Keratinocyte (primary cell): ENCODE measurements at regions not wholly inside any gene's neighbourhood (a gene's known extent, or its start where the extent isn't known, plus 50 kb on each side); places are given as distances from the start of the nearest gene placed in this dataset.

ENCODE experiments used
- EZH2 ChIP-seq: IDR thresholded peaks from one replicate; pipeline ENCODE4 v1.6.1; 2012; ENCODE audit warnings: inconsistent platforms, mild to moderate bottlenecking, low read length, moderate library complexity
- TF ChIP-seq, protein P1 (sequence below), 3 experiments: IDR thresholded peaks in 1 of 3; conservative IDR thresholded peaks in 1 of 3; optimal IDR thresholded peaks in 1 of 3; 2 replicates in 2 of 3; 3 replicates in 1 of 3; pipeline versions ENCODE3 to v1.5.1; 2011; ENCODE audit warnings: low read length in 3 of 3, mild to moderate bottlenecking in 3 of 3, moderate library complexity in 2 of 3, control low read depth in 1 of 3, inconsistent platforms in 1 of 3; ENCODE audit not compliant: insufficient read depth in 2 of 3; ENCODE audit errors: extremely low read depth in 1 of 3

DNA sequence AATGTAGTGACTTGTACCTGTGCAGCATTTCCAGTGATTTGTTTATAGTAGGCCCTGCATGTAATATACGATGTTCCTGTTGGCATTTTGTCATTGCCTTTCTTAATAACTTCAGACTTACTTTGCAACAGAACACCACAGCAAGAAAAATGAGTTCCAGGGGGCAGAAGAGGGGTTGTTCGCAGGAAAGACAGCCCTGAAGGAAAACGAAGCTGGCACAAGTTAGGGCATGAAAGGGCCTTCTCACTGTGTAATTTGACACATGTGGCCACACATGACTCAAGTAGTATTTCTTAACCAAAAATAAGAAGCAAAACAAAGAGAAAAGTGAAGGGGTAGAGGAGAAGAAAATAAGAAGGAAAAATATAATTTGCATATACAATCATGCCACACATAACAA is 265.8 kb upstream of the SMIM31 start:
- TF ChIP-seq, protein P1, sequence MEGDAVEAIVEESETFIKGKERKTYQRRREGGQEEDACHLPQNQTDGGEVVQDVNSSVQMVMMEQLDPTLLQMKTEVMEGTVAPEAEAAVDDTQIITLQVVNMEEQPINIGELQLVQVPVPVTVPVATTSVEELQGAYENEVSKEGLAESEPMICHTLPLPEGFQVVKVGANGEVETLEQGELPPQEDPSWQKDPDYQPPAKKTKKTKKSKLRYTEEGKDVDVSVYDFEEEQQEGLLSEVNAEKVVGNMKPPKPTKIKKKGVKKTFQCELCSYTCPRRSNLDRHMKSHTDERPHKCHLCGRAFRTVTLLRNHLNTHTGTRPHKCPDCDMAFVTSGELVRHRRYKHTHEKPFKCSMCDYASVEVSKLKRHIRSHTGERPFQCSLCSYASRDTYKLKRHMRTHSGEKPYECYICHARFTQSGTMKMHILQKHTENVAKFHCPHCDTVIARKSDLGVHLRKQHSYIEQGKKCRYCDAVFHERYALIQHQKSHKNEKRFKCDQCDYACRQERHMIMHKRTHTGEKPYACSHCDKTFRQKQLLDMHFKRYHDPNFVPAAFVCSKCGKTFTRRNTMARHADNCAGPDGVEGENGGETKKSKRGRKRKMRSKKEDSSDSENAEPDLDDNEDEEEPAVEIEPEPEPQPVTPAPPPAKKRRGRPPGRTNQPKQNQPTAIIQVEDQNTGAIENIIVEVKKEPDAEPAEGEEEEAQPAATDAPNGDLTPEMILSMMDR (optimal IDR thresholded peaks at IDR 0.05 in 1 of 3, IDR thresholded peaks at IDR 0.05 in 1 of 3, conservative IDR thresholded peaks at IDR 0.05 in 1 of 3; ENCODE audit: extremely low read depth in 1 of 3, insufficient read depth in 2 of 3, low read length in 3 of 3), result peak in 1 of 3 experiments; percentile 16
- TF ChIP-seq EZH2, result no peak
